ENCODE measurements at regions not wholly inside any gene's neighbourhood (a gene's known extent, or its start where the extent isn't known, plus 50 kb on each side); places are given as distances from the start of the nearest gene placed in this dataset.

- no peak overlapping the region for H3K27ac ChIP-seq (ENCODE audit: insufficient read depth, low read depth, low read length)
- CTCF ChIA-PET, result no interaction called here
- no peak for TF ChIP-seq CTCF (IDR thresholded peaks at IDR 0.05; ENCODE audit: extremely low read depth in 1 of 2, insufficient read depth in 1 of 2, low read depth in 1 of 2, low read length in 2 of 2)
- TF ChIP-seq POLR2A (IDR thresholded peaks at IDR 0.05; ENCODE audit: low read depth, low read length), result no peak
- no peak for TF ChIP-seq JUN (IDR thresholded peaks at IDR 0.05; ENCODE audit: borderline replicate concordance, insufficient read depth, insufficient read length, low read depth)
- TF ChIP-seq FOS (IDR thresholded peaks at IDR 0.05; ENCODE audit: borderline replicate concordance, insufficient read depth, low read length), result no peak
- TF ChIP-seq EZH2 (IDR thresholded peaks at IDR 0.05; ENCODE audit: borderline replicate concordance, low read depth, low read length, severe bottlenecking), result no peak
- no peak for TF ChIP-seq MAX (IDR thresholded peaks at IDR 0.05; ENCODE audit: insufficient read depth, insufficient read length)
- no peak for TF ChIP-seq MYC (IDR thresholded peaks at IDR 0.05; ENCODE audit: low read depth, low read length)
- no peak for TF ChIP-seq GATA2 (IDR thresholded peaks at IDR 0.05; ENCODE audit: insufficient read depth, insufficient read length, low read depth, low read length)
- TF ChIP-seq POLR2AphosphoS5 (IDR thresholded peaks at IDR 0.05; ENCODE audit: insufficient read depth, low read depth, low read length), result no peak
- no TSS peak for BruUV-seq (replicated peaks)
- dilution Hi-C loops (cut with MboI; ENCODE audit: extremely low pct_ligation_motif_present, low sequenced_read_pairs) (no loop called here), intact Hi-C loops (cut with micrococcal nuclease) (no loop called here)
- FAIRE-seq (no peak), DNase-seq (ENCODE audit: low read depth, low spot score) (no peak)
- POLR2A ChIA-PET, result no interaction called here
- no peaks in the 10 kb centered on the region for H3K4me1 ChIP-seq (ENCODE audit: control insufficient read depth, extremely low read depth, insufficient read depth, low read length)
- no peaks in the 10 kb centered on the region for H4K20me1 ChIP-seq (replicated peaks; ENCODE audit: control insufficient read depth, extremely low read depth, insufficient read depth, low read length)
- H3K4me2 ChIP-seq (ENCODE audit: insufficient read depth, low read length), result no peak overlapping the region
- H3K27me3 ChIP-seq (ENCODE audit: control insufficient read depth in 2 of 2, insufficient read depth in 2 of 2, low read length in 2 of 2), result no peaks in the 10 kb centered on the region
- H3K9me1 ChIP-seq (replicated peaks; ENCODE audit: control insufficient read depth, extremely low read depth, insufficient read depth, low read length), result no peaks in the 10 kb centered on the region
- H3K79me2 ChIP-seq (ENCODE audit: control insufficient read depth, insufficient read depth, low read length), result no peaks in the 10 kb centered on the region
- H2AFZ ChIP-seq (ENCODE audit: low read depth, low read length), result no peak overlapping the region
- no peak overlapping the region for H3K9ac ChIP-seq (replicated peaks; ENCODE audit: extremely low read depth, insufficient read depth, low read length)
- no peak overlapping the region for H3K4me3 ChIP-seq (replicated peaks in 1 of 3; ENCODE audit: insufficient read depth in 1 of 3, low read depth in 1 of 3, low read length in 3 of 3)
- H3K9me3 ChIP-seq (replicated peaks; ENCODE audit: control insufficient read depth, insufficient read depth, low read length), result no peaks in the 10 kb centered on the region
- H3K36me3 ChIP-seq (ENCODE audit: control insufficient read depth in 2 of 2, extremely low read depth in 1 of 2, insufficient read depth in 2 of 2, low read length in 2 of 2), result no peaks in the 10 kb centered on the region
Observed at GRCh38 chr2:11898576-11898975, 152.1 kb downstream of the LPIN1 start.

Measured in endothelial cell of umbilical vein (primary cell).